HCT116 (cell line): ENCODE measurements at regions not wholly inside any gene's neighbourhood (a gene's known extent, or its start where the extent isn't known, plus 50 kb on each side); places are given as distances from the start of the nearest gene placed in this dataset.

Experiments
- ATAC-seq: fragments of 200-7000 bp; cut with Tn5 transposase; 2 replicates; pipeline ENCODE4 v1.9.1; 2020; ENCODE audit warnings: mild to moderate bottlenecking, moderate library complexity
- BruUV-seq: library from RNA; stranded (reverse); fragments of 400-500 nt; replicated peaks from 2 replicates; lab custom pipeline; 2021; lab: Mats Ljungman, UMichigan
- CTCF ChIA-PET: fragments of 300-600 bp; sonication (Branson Sonifier 250); formaldehyde crosslinking; loops from one replicate; lab custom pipeline; 2021; ENCODE audit warnings: antibody characterized with exemption; lab: Charles Lee
- POLR2A ChIA-PET: fragments of 300-600, 350-600 bp; sonication (Branson Sonifier 250); formaldehyde crosslinking; loops from one replicate; lab custom pipeline; 2021; ENCODE audit warnings: antibody characterized with exemption; lab: Charles Lee
- RAD21 ChIA-PET, 2 experiments: fragments of 300-600 bp; sonication (Branson Sonifier 250); formaldehyde crosslinking; loops; one replicate each; lab custom pipeline; 2023; ENCODE audit warnings: low total read pairs in 2 of 2; ENCODE audit not compliant: uncharacterized antibody in 2 of 2, unreplicated experiment in 2 of 2, low non-redundant PET in 1 of 2; lab: Charles Lee
- DNase-seq: peaks from one replicate; pipeline ENCODE4 v3.0.0-alpha.2; 2010; ENCODE audit warnings: low read depth, low spot score
- H2AFZ ChIP-seq: fragments of 200-600 bp; shearing (Covaris generic), sonication (generic); 2 replicates; pipeline ENCODE4 v1.6.1; 2017; ENCODE audit warnings: low read depth, mixed run types, mixed read lengths, antibody characterized with exemption, low read length; ENCODE audit not compliant: poor library complexity, severe bottlenecking
- H3K27ac ChIP-seq: 2 replicates; pipeline ENCODE4 v1.5.1; 2012; ENCODE audit warnings: low read depth, low read length
- H3K27me3 ChIP-seq: fragments of 200-600 bp; sonication (generic); 2 replicates; pipeline ENCODE4 v1.6.1; 2016; ENCODE audit warnings: mixed run types, low read length, mixed read lengths; ENCODE audit not compliant: insufficient read depth
- H3K36me3 ChIP-seq, 2 experiments: fragments of 200-500 bp in 1 of 2; fragments of 200-600 bp in 1 of 2; sonication (Bioruptor generic) in 1 of 2; sonication (generic) in 1 of 2; 2 replicates each; pipeline versions ENCODE4 v1.5.1 to v1.6.1; 2014 to 2016; ENCODE audit warnings: low read length in 2 of 2, inconsistent platforms in 1 of 2, mixed read lengths in 1 of 2, mixed run types in 1 of 2; ENCODE audit not compliant: insufficient read depth in 2 of 2, control insufficient read depth in 1 of 2
- H3K4me1 ChIP-seq, 2 experiments: fragments of 200-600 bp in 1 of 2; sonication (generic) in 1 of 2; 2 replicates each; pipeline versions ENCODE4 v1.5.1 to v1.6.1; 2012 to 2017; ENCODE audit warnings: low read length in 2 of 2, inconsistent platforms in 1 of 2, mild to moderate bottlenecking in 1 of 2, mixed read lengths in 1 of 2, mixed run types in 1 of 2, moderate library complexity in 1 of 2; ENCODE audit not compliant: insufficient read depth in 2 of 2, control insufficient read depth in 1 of 2
- H3K4me2 ChIP-seq: fragments of 200-600 bp; sonication (generic); 2 replicates; pipeline ENCODE4 v1.6.1; 2017; ENCODE audit warnings: mixed run types, low read length, mixed read lengths
- H3K4me3 ChIP-seq, 2 experiments: fragments of 200-600 bp in 1 of 2; sonication (generic) in 1 of 2; replicated peaks in 1 of 2; 2 replicates each; pipeline ENCODE4 v1.5.1; 2011 to 2016; ENCODE audit warnings: low read length in 2 of 2, control low read depth in 1 of 2, low read depth in 1 of 2, mild to moderate bottlenecking in 1 of 2, mixed read lengths in 1 of 2, mixed run types in 1 of 2
- H3K79me2 ChIP-seq: fragments of 200-600 bp; sonication (generic); 2 replicates; pipeline ENCODE4 v1.6.1; 2017; ENCODE audit warnings: mild to moderate bottlenecking, mixed run types, low read length, moderate library complexity, mixed read lengths; ENCODE audit not compliant: insufficient read depth
- H3K9ac ChIP-seq: fragments of 200-600 bp; sonication (generic); 2 replicates; pipeline ENCODE4 v1.6.1; 2016; ENCODE audit warnings: low read length, mixed read lengths
- H3K9me2 ChIP-seq: fragments of 200-600 bp; sonication (generic), shearing (Covaris generic); 2 replicates; pipeline ENCODE4 v1.6.1; 2017; ENCODE audit warnings: mixed run types, mild to moderate bottlenecking, moderate library complexity; ENCODE audit not compliant: insufficient read depth
- H3K9me3 ChIP-seq, 2 experiments: fragments of 200-500 bp in 1 of 2; fragments of 200-600 bp in 1 of 2; sonication (Bioruptor generic) in 1 of 2; sonication (generic) in 1 of 2; 2 replicates each; pipeline ENCODE4 v1.6.1; 2014 to 2017; ENCODE audit warnings: low read length in 2 of 2, mixed read lengths in 2 of 2, inconsistent platforms in 1 of 2, low read depth in 1 of 2, mild to moderate bottlenecking in 1 of 2, mixed run types in 1 of 2, moderate library complexity in 1 of 2; ENCODE audit not compliant: control insufficient read depth in 1 of 2, insufficient read depth in 1 of 2
- H4K20me1 ChIP-seq: fragments of 200-600 bp; sonication (generic), shearing (Covaris generic); 2 replicates; pipeline ENCODE4 v1.6.1; 2017; ENCODE audit warnings: mixed run types, mild to moderate bottlenecking, moderate library complexity; ENCODE audit not compliant: insufficient read depth
- CBX3 ChIP-seq: IDR thresholded peaks from 2 replicates; pipeline ENCODE4 v1.6.1; 2012; ENCODE audit warnings: low read depth
- CEBPB ChIP-seq: IDR thresholded peaks from 2 replicates; pipeline ENCODE4 v1.6.1; 2012; ENCODE audit warnings: low read depth
- ELF1 ChIP-seq: IDR thresholded peaks from 2 replicates; pipeline ENCODE4 v1.6.1; 2012; ENCODE audit warnings: low read depth, borderline replicate concordance
- EZH2 ChIP-seq: fragments of 200-600 bp; sonication (generic); IDR thresholded peaks from 2 replicates; pipeline ENCODE4 v1.6.1; 2017; ENCODE audit warnings: antibody characterized with exemption, mixed run types
- EZH2phosphoT487 ChIP-seq: fragments of 200-600 bp; IDR thresholded peaks from 2 replicates; pipeline ENCODE4 v1.6.1; 2018; ENCODE audit warnings: antibody characterized with exemption, borderline replicate concordance
- JUND ChIP-seq: IDR thresholded peaks from 2 replicates; pipeline ENCODE4 v1.6.1; 2012
- MAX ChIP-seq: IDR thresholded peaks from 2 replicates; pipeline ENCODE4 v1.6.1; 2012
- POLR2A ChIP-seq: IDR thresholded peaks from 2 replicates; pipeline ENCODE4 v1.7.0; 2011; ENCODE audit warnings: borderline replicate concordance; ENCODE audit not compliant: insufficient read depth, insufficient read length; ENCODE audit errors: extremely low read depth
- POLR2AphosphoS5 ChIP-seq: IDR thresholded peaks from 2 replicates; pipeline ENCODE4 v1.6.1; 2011; ENCODE audit warnings: mild to moderate bottlenecking, low read depth, low read length, moderate library complexity
- RAD21 ChIP-seq: IDR thresholded peaks from 2 replicates; pipeline ENCODE4 v1.6.1; 2012; ENCODE audit warnings: low read depth, mild to moderate bottlenecking
- YY1 ChIP-seq: IDR thresholded peaks from 2 replicates; pipeline ENCODE4 v1.6.1; 2011; ENCODE audit warnings: low read length, low read depth, moderate library complexity, mild to moderate bottlenecking; ENCODE audit not compliant: insufficient replicate concordance; ENCODE audit errors: extremely low read depth
- intact Hi-C: fragments of 100-400 bp; cut with micrococcal nuclease; formaldehyde crosslinking; loops from 2 replicates; pipeline ENCODE4 v1.10.0; 2022
- TF ChIP-seq, protein P1 (sequence below): IDR thresholded peaks from 2 replicates; pipeline ENCODE4 v1.6.1; 2012; ENCODE audit warnings: low read depth

GRCh38 chr12:97711392-97711791 is 248.8 kb downstream of the RMST start:
- H3K9ac ChIP-seq = no peak overlapping the region
- TF ChIP-seq EZH2phosphoT487 (no peak), POLR2A (no peak), CBX3 (no peak), POLR2AphosphoS5 (no peak), YY1 (no peak), ELF1 (no peak)
- H3K4me1 ChIP-seq = no peaks in the 10 kb centered on the region
- no peak for DNase-seq
- RAD21 ChIA-PET = no interaction called here
- BruUV-seq = no TSS peak
- H3K36me3 ChIP-seq = no peaks in the 10 kb centered on the region
- no peak overlapping the region for H3K4me3 ChIP-seq
- CTCF ChIA-PET = no interaction called here
- H3K4me2 ChIP-seq = no peak overlapping the region
- no peaks in the 10 kb centered on the region for H3K9me3 ChIP-seq
- POLR2A ChIA-PET = no interaction called here
- H4K20me1 ChIP-seq = no peaks in the 10 kb centered on the region
- no peak for ATAC-seq
- no peaks in the 10 kb centered on the region for H3K79me2 ChIP-seq
- H3K27ac ChIP-seq = no peak overlapping the region
- H3K9me2 ChIP-seq = no peaks in the 10 kb centered on the region
- no peaks in the 10 kb centered on the region for H3K27me3 ChIP-seq
- intact Hi-C loops = loop anchor here (10.0 kb wide), 1 partner anchor 663 kb away; no protein-coding TSS in a partner anchor
- no peak overlapping the region for H2AFZ ChIP-seq

GRCh38 chr12:97713270-97713669 is 250.7 kb downstream of the RMST start:
- H3K9me3 ChIP-seq = no peaks in the 10 kb centered on the region
- no peak for DNase-seq
- TF ChIP-seq, protein P1, sequence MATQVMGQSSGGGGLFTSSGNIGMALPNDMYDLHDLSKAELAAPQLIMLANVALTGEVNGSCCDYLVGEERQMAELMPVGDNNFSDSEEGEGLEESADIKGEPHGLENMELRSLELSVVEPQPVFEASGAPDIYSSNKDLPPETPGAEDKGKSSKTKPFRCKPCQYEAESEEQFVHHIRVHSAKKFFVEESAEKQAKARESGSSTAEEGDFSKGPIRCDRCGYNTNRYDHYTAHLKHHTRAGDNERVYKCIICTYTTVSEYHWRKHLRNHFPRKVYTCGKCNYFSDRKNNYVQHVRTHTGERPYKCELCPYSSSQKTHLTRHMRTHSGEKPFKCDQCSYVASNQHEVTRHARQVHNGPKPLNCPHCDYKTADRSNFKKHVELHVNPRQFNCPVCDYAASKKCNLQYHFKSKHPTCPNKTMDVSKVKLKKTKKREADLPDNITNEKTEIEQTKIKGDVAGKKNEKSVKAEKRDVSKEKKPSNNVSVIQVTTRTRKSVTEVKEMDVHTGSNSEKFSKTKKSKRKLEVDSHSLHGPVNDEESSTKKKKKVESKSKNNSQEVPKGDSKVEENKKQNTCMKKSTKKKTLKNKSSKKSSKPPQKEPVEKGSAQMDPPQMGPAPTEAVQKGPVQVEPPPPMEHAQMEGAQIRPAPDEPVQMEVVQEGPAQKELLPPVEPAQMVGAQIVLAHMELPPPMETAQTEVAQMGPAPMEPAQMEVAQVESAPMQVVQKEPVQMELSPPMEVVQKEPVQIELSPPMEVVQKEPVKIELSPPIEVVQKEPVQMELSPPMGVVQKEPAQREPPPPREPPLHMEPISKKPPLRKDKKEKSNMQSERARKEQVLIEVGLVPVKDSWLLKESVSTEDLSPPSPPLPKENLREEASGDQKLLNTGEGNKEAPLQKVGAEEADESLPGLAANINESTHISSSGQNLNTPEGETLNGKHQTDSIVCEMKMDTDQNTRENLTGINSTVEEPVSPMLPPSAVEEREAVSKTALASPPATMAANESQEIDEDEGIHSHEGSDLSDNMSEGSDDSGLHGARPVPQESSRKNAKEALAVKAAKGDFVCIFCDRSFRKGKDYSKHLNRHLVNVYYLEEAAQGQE = no peak
- TF ChIP-seq POLR2A (no peak), CEBPB (no peak), RAD21 (no peak), JUND (no peak), MAX (no peak), EZH2 (no peak)
- TF ChIP-seq, all 23 proteins: peak for 0
- no peaks in the 10 kb centered on the region for H3K4me1 ChIP-seq
- intact Hi-C loops = loop anchor here (10.0 kb wide), 1 partner anchor 662 kb away; no protein-coding TSS in a partner anchor
- no peaks in the 10 kb centered on the region for H3K79me2 ChIP-seq
- H3K27ac ChIP-seq = no peak overlapping the region
- H3K4me2 ChIP-seq = no peak overlapping the region
- ChIA-PET RAD21 (no interaction called here), CTCF (no interaction called here), POLR2A (no interaction called here)
- H3K27me3 ChIP-seq = no peaks in the 10 kb centered on the region
- no peaks in the 10 kb centered on the region for H3K36me3 ChIP-seq
- no peaks in the 10 kb centered on the region for H4K20me1 ChIP-seq
- no peak for ATAC-seq
- no peak overlapping the region for H2AFZ ChIP-seq
- H3K9ac ChIP-seq = no peak overlapping the region
- BruUV-seq = no TSS peak
- no peak overlapping the region for H3K4me3 ChIP-seq
- no peaks in the 10 kb centered on the region for H3K9me2 ChIP-seq
